Left lung (tissue), 4 donors: ENCODE measurements at regions not wholly inside any gene's neighbourhood (a gene's known extent, or its start where the extent isn't known, plus 50 kb on each side); places are given as distances from the start of the nearest gene placed in this dataset.

Experiments used
- ATAC-seq: fragments of 200-7000 bp; cut with Tn5 transposase; one replicate; pipeline ENCODE4 v1.9.1; 2020; ENCODE audit warnings: moderate library complexity
- DNase-seq, 4 donors: peaks; one replicate each; pipeline ENCODE4 v3.0.0-alpha.2; 2013 to 2020
- H3K27ac ChIP-seq, 2 donors: fragments of 200-600 bp; sonication (generic) in 1 of 2; one replicate each; pipeline versions ENCODE4 v1.5.0 to v1.8.0; 2020 to 2021
- H3K27me3 ChIP-seq, 2 donors: fragments of 200-600 bp; sonication (generic) in 1 of 2; one replicate each; pipeline versions ENCODE4 v1.5.0 to v1.8.0; 2020 to 2021
- H3K36me3 ChIP-seq, 2 donors: fragments of 200-600 bp; sonication (generic) in 1 of 2; one replicate each; pipeline versions ENCODE4 v1.5.0 to v1.8.0; 2020 to 2021
- H3K4me1 ChIP-seq, 2 donors: fragments of 200-600 bp; one replicate each; pipeline ENCODE4 v1.8.0; 2021
- H3K4me3 ChIP-seq, 2 donors: fragments of 200-600 bp; sonication (generic) in 1 of 2; one replicate each; pipeline versions ENCODE4 v1.5.0 to v1.8.0; 2020 to 2021; ENCODE audit warnings: mild to moderate bottlenecking in 1 of 2
- H3K9me3 ChIP-seq, 2 donors: fragments of 200-600 bp; sonication (generic) in 1 of 2; one replicate each; pipeline versions ENCODE4 v1.5.0 to v1.8.0; 2020 to 2021
- CTCF ChIP-seq, 2 donors: fragments of 200-600 bp; sonication (generic) in 1 of 2; IDR thresholded peaks; one replicate each; pipeline versions ENCODE4 v1.5.0 to v1.8.0; 2021; ENCODE audit warnings: antibody characterized with exemption in 2 of 2
- intact Hi-C, 2 donors: fragments of 100-400 bp; cut with DNase I; formaldehyde crosslinking; loops; one replicate each; pipeline versions ENCODE4 v1.11.2 to v1.14.2; 2022
- donor health status: DM: no; HTN: yes; CAD: no.
- donor health status: DM: no; HTN: no; CAD: no.

GRCh38 chr9:116075191-116075590, 78.4 kb upstream of the PAPPA start:
- TF ChIP-seq CTCF (IDR thresholded peaks at IDR 0.05), result no peak
- no peaks in the 10 kb centered on the region for H3K4me1 ChIP-seq
- no peaks in the 10 kb centered on the region for H3K27me3 ChIP-seq
- H3K9me3 ChIP-seq, result no peaks in the 10 kb centered on the region
- H3K4me3 ChIP-seq, result no peak overlapping the region
- no peak overlapping the region for H3K27ac ChIP-seq
- ATAC-seq, result peak; percentile 49
- H3K36me3 ChIP-seq, result no peaks in the 10 kb centered on the region
- intact Hi-C loops, result no loop called here
- DNase-seq, result no peak

- no peak for TF ChIP-seq CTCF (IDR thresholded peaks at IDR 0.05)
- Histone ChIP-seq H3K4me3 (no peak overlapping the region), H3K36me3 (no peaks in the 10 kb centered on the region), H3K27ac (no peak overlapping the region), H3K9me3 (no peaks in the 10 kb centered on the region), H3K27me3 (no peaks in the 10 kb centered on the region), H3K4me1 (peaks cover 0 to 8% of the 10 kb centered on the region in 2 donors)
- DNase-seq (no peak), ATAC-seq (no peak)
- intact Hi-C loops, result no loop called here
These were observed 75.0 kb upstream of the PAPPA start for GRCh38 chr9:116078640-116079039.

DNA sequence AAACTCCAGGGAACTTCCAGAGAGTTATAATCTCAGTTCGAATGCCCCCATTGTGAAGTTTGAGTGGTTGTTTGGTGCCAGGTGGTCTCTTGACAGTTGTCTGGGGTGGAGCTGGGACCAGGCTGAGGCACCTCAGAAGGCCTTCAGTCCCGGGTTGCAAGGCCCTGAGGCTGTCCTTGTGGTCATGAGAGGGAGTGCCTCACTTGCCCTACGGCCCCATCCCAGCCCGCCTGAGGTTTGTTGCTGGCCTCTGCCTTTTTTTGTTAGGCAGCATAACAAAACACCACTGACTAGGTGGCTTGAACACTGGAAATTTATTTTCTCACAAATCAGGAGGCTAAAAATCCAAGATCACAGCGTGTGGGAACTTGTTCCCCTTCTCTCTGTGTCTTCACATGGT, 73.0 kb upstream of the PAPPA start:
- peak in 1 of 4 donors; percentile 40 for DNase-seq
- Histone ChIP-seq H3K4me1 (peaks cover 0 to 8% of the 10 kb centered on the region in 2 donors), H3K4me3 (no peak overlapping the region), H3K27ac (no peak overlapping the region), H3K36me3 (no peaks in the 10 kb centered on the region), H3K9me3 (no peaks in the 10 kb centered on the region), H3K27me3 (no peaks in the 10 kb centered on the region)
- no peak for ATAC-seq
- intact Hi-C loops, result no loop called here
- no peak for TF ChIP-seq CTCF (IDR thresholded peaks at IDR 0.05)

DNA sequence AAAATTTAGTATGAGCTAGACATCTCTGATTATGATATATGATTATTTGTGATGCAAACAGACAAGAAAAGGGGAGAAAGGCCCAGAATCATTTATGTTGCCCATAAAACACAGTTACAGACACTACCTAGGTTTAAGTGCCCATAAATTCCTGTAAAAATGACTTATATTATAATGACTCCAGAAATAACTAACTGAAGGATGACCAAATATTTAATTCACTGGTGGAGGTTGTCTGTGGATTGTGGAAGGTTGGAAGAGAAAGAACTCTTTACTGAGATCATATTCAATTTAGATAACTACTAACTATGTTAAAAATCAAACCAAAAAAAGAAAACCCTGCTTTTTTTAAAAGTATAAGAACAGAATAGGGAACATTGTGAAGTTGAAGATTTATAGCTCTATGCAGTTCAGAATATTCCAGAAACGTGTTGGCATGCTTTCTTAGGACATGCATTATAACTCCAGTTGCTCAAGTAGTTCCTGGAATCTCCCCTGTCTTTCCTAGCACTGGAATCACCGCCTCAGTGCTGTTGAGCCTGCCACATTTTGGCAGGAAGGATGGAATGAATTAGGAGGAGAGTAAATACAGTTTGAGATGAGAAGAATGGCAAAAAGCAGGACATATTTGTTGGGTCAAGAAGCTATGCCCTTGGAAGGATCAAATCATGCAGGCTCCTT, 72.0 kb upstream of the PAPPA start:
- Histone ChIP-seq H3K36me3 (no peaks in the 10 kb centered on the region), H3K9me3 (no peaks in the 10 kb centered on the region), H3K4me1 (peaks cover 0 to 8% of the 10 kb centered on the region in 2 donors), H3K27me3 (no peaks in the 10 kb centered on the region), H3K4me3 (no peak overlapping the region), H3K27ac (no peak overlapping the region)
- no peak for TF ChIP-seq CTCF (IDR thresholded peaks at IDR 0.05)
- DNase-seq (no peak), ATAC-seq (peak; percentile 33)
- intact Hi-C loops, result no loop called here

DNA sequence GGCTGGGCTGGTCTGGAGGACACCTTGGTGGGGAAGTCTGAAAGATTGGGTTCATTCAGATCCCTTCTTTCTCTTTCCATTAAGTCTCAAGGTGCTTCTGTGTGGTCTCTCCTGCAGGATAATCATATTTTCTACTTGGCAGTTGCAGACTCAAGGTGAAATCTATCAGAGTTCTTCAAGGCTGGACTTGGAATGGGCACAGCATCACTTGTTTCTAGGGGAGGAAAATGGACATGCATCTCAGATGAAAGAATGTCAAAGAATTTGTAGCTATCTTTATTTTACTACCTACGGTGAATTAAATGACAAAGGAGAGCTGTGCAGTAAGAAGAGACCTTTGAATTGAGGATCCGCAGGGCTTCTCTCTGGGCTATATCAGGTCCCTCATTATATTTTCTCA, 69.8 kb upstream of the PAPPA start:
- H3K4me1 ChIP-seq, result peaks cover 3 to 8% of the 10 kb centered on the region in 2 donors
- TF ChIP-seq CTCF (IDR thresholded peaks at IDR 0.05), result no peak
- H3K9me3 ChIP-seq, result no peaks in the 10 kb centered on the region
- ATAC-seq (no peak), DNase-seq (no peak)
- no peak overlapping the region for H3K27ac ChIP-seq
- no peak overlapping the region for H3K4me3 ChIP-seq
- intact Hi-C loops, result no loop called here
- no peaks in the 10 kb centered on the region for H3K36me3 ChIP-seq
- no peaks in the 10 kb centered on the region for H3K27me3 ChIP-seq
